Adrenal gland (tissue), 9 donors: ENCODE measurements at regions not wholly inside any gene's neighbourhood (a gene's known extent, or its start where the extent isn't known, plus 50 kb on each side); places are given as distances from the start of the nearest gene placed in this dataset.

Source experiments
- DNase-seq, 7 donors: peaks; one replicate each; pipeline ENCODE4 v3.0.0-alpha.2; 2019 to 2020
- H3K27ac ChIP-seq, 5 donors: fragments of 200-600 bp; sonication (generic) in 4 of 5; 1 replicate in 3 of 5; 2 replicates in 2 of 5; pipeline versions ENCODE4 v1.5.1 to v1.8.0; 2016 to 2020; ENCODE audit warnings: mild to moderate bottlenecking in 1 of 5
- H3K27me3 ChIP-seq: fragments of 200-600 bp; 2 replicates; pipeline ENCODE4 v1.8.0; 2021
- H3K36me3 ChIP-seq, 2 donors: fragments of 200-600 bp; replicated peaks in 1 of 2; 1 replicate in 1 of 2; 2 replicates in 1 of 2; pipeline versions ENCODE4 v1.5.1 to v1.8.0; 2018 to 2022
- H3K4me1 ChIP-seq, 2 donors: fragments of 200-600 bp; replicated peaks in 1 of 2; 1 replicate in 1 of 2; 2 replicates in 1 of 2; pipeline versions ENCODE4 v1.5.1 to v1.8.0; 2018 to 2021
- H3K4me3 ChIP-seq, 4 donors: fragments of 200-600 bp; sonication (generic) in 3 of 4; one replicate each; pipeline ENCODE4 v1.5.1; 2016 to 2018
- H3K9me3 ChIP-seq, 3 donors: fragments of 200-600 bp; sonication (generic) in 1 of 3; replicated peaks in 1 of 3; 1 replicate in 2 of 3; 2 replicates in 1 of 3; pipeline versions ENCODE4 v1.5.1 to v1.8.0; 2016 to 2021
- CTCF ChIP-seq, 6 experiments: fragments of 450-650 bp in 4 of 6; fragments of 200-600 bp in 2 of 6; sonication (generic) in 1 of 6; IDR thresholded peaks; 1 replicate in 5 of 6; 2 replicates in 1 of 6; pipeline versions ENCODE4 v1.5.1 to v1.8.0; 2016 to 2021; ENCODE audit warnings: antibody characterized with exemption in 6 of 6, mild to moderate bottlenecking in 2 of 6, moderate library complexity in 1 of 6
- POLR2A ChIP-seq, 2 donors: fragments of 450-650 bp; IDR thresholded peaks; one replicate each; pipeline ENCODE4 v1.6.1; 2017; ENCODE audit warnings: antibody characterized with exemption in 2 of 2, mild to moderate bottlenecking in 2 of 2, moderate library complexity in 1 of 2
- WGBS, 4 donors: extraction: QIAGEN DNeasy Blood & Tissue Kit in 2 of 4; methylation state at CpG; one replicate each; pipeline versions ENCODE4 v1.1.5 to v1.1.7; 2013 to 2017; 5-methylcytosine and 5-hydroxymethylcytosine counted together
- intact Hi-C, 2 donors: fragments of 100-400 bp; cut with DNase I; formaldehyde crosslinking; loops; one replicate each; pipeline versions ENCODE4 v1.14.1 to v1.15.0; 2022 to 2023
- donor health status: healthy with polysubstance abuse.
- donor health status: Bipolar disorder and iron deficiency.
- donor health status: DM: yes; HTN: yes; CAD: no.
- donor health status: DM: no; HTN: no; CAD: no.
- donor health status: DM: no; HTN: no; CAD: no.

GRCh38 chr10:20515654-20516053, 381.5 kb downstream of the NEBL start:
- TF ChIP-seq CTCF (IDR thresholded peaks at IDR 0.05): no peak
- no peak for TF ChIP-seq POLR2A (IDR thresholded peaks at IDR 0.05)
- no peak overlapping the region for H3K27ac ChIP-seq
- intact Hi-C loops: no loop called here
- no peaks in the 10 kb centered on the region for H3K36me3 ChIP-seq
- no peak for DNase-seq
- no peaks in the 10 kb centered on the region for H3K9me3 ChIP-seq
- whole genome bisulfite sequencing, 4 donors: 87 to 94% (median 92%) methylated on average over 3 of the region's 3 CpGs
- no peaks in the 10 kb centered on the region for H3K4me1 ChIP-seq
- no peak overlapping the region for H3K4me3 ChIP-seq
- H3K27me3 ChIP-seq: no peaks in the 10 kb centered on the region

- H3K27me3 ChIP-seq: no peaks in the 10 kb centered on the region
- no peaks in the 10 kb centered on the region for H3K36me3 ChIP-seq
- H3K4me3 ChIP-seq: no peak overlapping the region
- H3K9me3 ChIP-seq: no peaks in the 10 kb centered on the region
- H3K27ac ChIP-seq: no peak overlapping the region
- 77 to 84% (median 80%) methylated on average over 8 of the region's 8 CpGs for WGBS, 4 donors
- H3K4me1 ChIP-seq: no peaks in the 10 kb centered on the region
- no peak for TF ChIP-seq CTCF (IDR thresholded peaks at IDR 0.05)
- no peak for DNase-seq
- intact Hi-C loops: no loop called here
Measured at GRCh38 chr10:20512631-20513030, 384.5 kb downstream of the NEBL start.

GRCh38 chr10:20508921-20509320, 388.2 kb downstream of the NEBL start:
- TF ChIP-seq CTCF (IDR thresholded peaks at IDR 0.05): no peak
- TF ChIP-seq POLR2A (IDR thresholded peaks at IDR 0.05): no peak
- no peak overlapping the region for H3K27ac ChIP-seq
- no peaks in the 10 kb centered on the region for H3K36me3 ChIP-seq
- H3K27me3 ChIP-seq: no peaks in the 10 kb centered on the region
- intact Hi-C loops: no loop called here
- no peaks in the 10 kb centered on the region for H3K4me1 ChIP-seq
- no peaks in the 10 kb centered on the region for H3K9me3 ChIP-seq
- no peak overlapping the region for H3K4me3 ChIP-seq
- no peak for DNase-seq

GRCh38 chr10:20502903-20503585, 394.1 kb downstream of the NEBL start:
- no peak for DNase-seq
- no peaks in the 10 kb centered on the region for H3K36me3 ChIP-seq
- H3K27me3 ChIP-seq: no peaks in the 10 kb centered on the region
- H3K27ac ChIP-seq: no peak overlapping the region
- no peak overlapping the region for H3K4me3 ChIP-seq
- TF ChIP-seq POLR2A (IDR thresholded peaks at IDR 0.05) (no peak), CTCF (IDR thresholded peaks at IDR 0.05) (no peak)
- no peaks in the 10 kb centered on the region for H3K9me3 ChIP-seq
- H3K4me1 ChIP-seq: no peaks in the 10 kb centered on the region
- intact Hi-C loops: no loop called here
- 64 to 74% (median 65%) methylated on average over 5 of the region's 5 CpGs for WGBS, 4 donors
